Cardiac muscle cell (in vitro differentiated cells and primary cell): ENCODE measurements at regions not wholly inside any gene's neighbourhood (a gene's known extent, or its start where the extent isn't known, plus 50 kb on each side); places are given as distances from the start of the nearest gene placed in this dataset.
"Not testable (repeated sequence)": the region's sequence is repeated elsewhere in the genome, so short reads cannot be mapped to it uniquely, and the experiment has no call there.

Experiments used
- DNase-seq, 2 donors: peaks; one replicate each; pipeline versions ENCODE4 v3.0.0 to v3.0.0-alpha.2; 2010 to 2017; ENCODE audit warnings: low read depth in 1 of 2, low spot score in 1 of 2
- H3K27ac ChIP-seq: fragments of 200-600 bp; sonication (generic); 2 replicates; pipeline ENCODE4 v1.5.1; 2016
- H3K27me3 ChIP-seq: fragments of 200-600 bp; sonication (generic); 2 replicates; pipeline ENCODE4 v1.6.0; 2016; ENCODE audit warnings: control low read depth
- H3K36me3 ChIP-seq: fragments of 200-600 bp; sonication (generic); 2 replicates; pipeline ENCODE4 v1.5.1; 2016; ENCODE audit warnings: control low read depth
- H3K4me1 ChIP-seq: fragments of 200-600 bp; sonication (generic); 2 replicates; pipeline ENCODE4 v1.8.1; 2017; ENCODE audit warnings: low read depth, mild to moderate bottlenecking, mixed run types
- H3K4me3 ChIP-seq: fragments of 200-600 bp; sonication (generic); 2 replicates; pipeline ENCODE4 v1.5.1; 2016; ENCODE audit warnings: mild to moderate bottlenecking
- H3K9me3 ChIP-seq: fragments of 200-600 bp; sonication (generic); 2 replicates; pipeline ENCODE4 v1.5.1; 2017; ENCODE audit warnings: low read depth, mild to moderate bottlenecking, control low read depth
- CTCF ChIP-seq: IDR thresholded peaks from 2 replicates; pipeline ENCODE4 v1.5.1; 2012; ENCODE audit warnings: low read depth, mild to moderate bottlenecking, low read length

GRCh38 chr22:44566911-44567310, 68.9 kb upstream of the RTL6 start:
- Histone ChIP-seq H3K36me3 (no peaks in the 10 kb centered on the region), H3K4me1 (peaks cover 11% of the 10 kb centered on the region), H3K27ac (no peak overlapping the region), H3K27me3 (no peaks in the 10 kb centered on the region), H3K9me3 (no peaks in the 10 kb centered on the region), H3K4me3 (no peak overlapping the region)
- TF ChIP-seq CTCF = no peak
- DNase-seq = no peak

GRCh38 chr22:44562651-44563050, 64.6 kb upstream of the RTL6 start:
- not testable (repeated sequence) for H3K9me3 ChIP-seq, H3K4me1 ChIP-seq, H3K27ac ChIP-seq, H3K36me3 ChIP-seq, DNase-seq, H3K4me3 ChIP-seq, H3K27me3 ChIP-seq

- no peaks in the 10 kb centered on the region for H3K36me3 ChIP-seq
- no peak for DNase-seq
- H3K27me3 ChIP-seq = no peaks in the 10 kb centered on the region
- no peak overlapping the region for H3K27ac ChIP-seq
- peaks cover 5% of the 10 kb centered on the region for H3K4me1 ChIP-seq
- no peaks in the 10 kb centered on the region for H3K9me3 ChIP-seq
- no peak for TF ChIP-seq CTCF
- H3K4me3 ChIP-seq = no peak overlapping the region
Measured at GRCh38 chr22:44561139-44561840, 63.3 kb upstream of the RTL6 start.

- not testable (repeated sequence) for H3K9me3 ChIP-seq
- DNase-seq = peak in 1 of 2 donors; percentile 61
Measured at GRCh38 chr22:44558671-44559070, 60.6 kb upstream of the RTL6 start.

GRCh38 chr22:44557872-44558271, 59.8 kb upstream of the RTL6 start:
- not testable (repeated sequence) for H3K27me3 ChIP-seq, H3K9me3 ChIP-seq, H3K27ac ChIP-seq, H3K36me3 ChIP-seq, DNase-seq, H3K4me1 ChIP-seq, H3K4me3 ChIP-seq

More at GRCh38 chr22:44558671-44559070, 60.6 kb upstream of the RTL6 start:
- not testable (repeated sequence) for H3K4me1 ChIP-seq, H3K27me3 ChIP-seq, H3K4me3 ChIP-seq, H3K36me3 ChIP-seq, H3K27ac ChIP-seq

- Histone ChIP-seq H3K4me1 (peaks cover 5% of the 10 kb centered on the region), H3K36me3 (no peaks in the 10 kb centered on the region), H3K27me3 (no peaks in the 10 kb centered on the region), H3K9me3 (no peaks in the 10 kb centered on the region), H3K27ac (no peak overlapping the region), H3K4me3 (no peak overlapping the region)
- DNase-seq = no peak
- TF ChIP-seq CTCF = no peak
Measured at GRCh38 chr22:44557064-44557748, 59.2 kb upstream of the RTL6 start.

- Histone ChIP-seq H3K9me3 (no peaks in the 10 kb centered on the region), H3K36me3 (no peaks in the 10 kb centered on the region), H3K27me3 (no peaks in the 10 kb centered on the region), H3K4me3 (no peak overlapping the region), H3K4me1 (peaks cover 5% of the 10 kb centered on the region), H3K27ac (no peak overlapping the region)
- DNase-seq = no peak
- no peak for TF ChIP-seq CTCF
Measured at GRCh38 chr22:44555597-44555996, 57.6 kb upstream of the RTL6 start.
